IMR-90 (cell line): ENCODE measurements at regions not wholly inside any gene's neighbourhood (a gene's known extent, or its start where the extent isn't known, plus 50 kb on each side); places are given as distances from the start of the nearest gene placed in this dataset.

Experiments used
- ATAC-seq: fragments of 200-7000 bp; cut with Tn5 transposase; 2 replicates; pipeline ENCODE4 v1.9.1; 2020; ENCODE audit warnings: low read depth, mild to moderate bottlenecking, moderate library complexity
- BruUV-seq: library from RNA; stranded (reverse); fragments of 400-500 nt; replicated peaks from 2 replicates; lab custom pipeline; 2021; lab: Mats Ljungman, UMichigan
- CTCF ChIA-PET: fragments of 300-600 bp; formaldehyde crosslinking; extraction: SDS; loops from one replicate; lab custom pipeline; 2021; ENCODE audit warnings: antibody characterized with exemption; lab: Yijun Ruan, JAX
- POLR2A ChIA-PET: fragments of 300-600 bp; sonication (Branson Sonifier 250); formaldehyde crosslinking; loops from one replicate; lab custom pipeline; 2022; ENCODE audit warnings: antibody characterized with exemption; ENCODE audit not compliant: unreplicated experiment; lab: Charles Lee
- DNase-seq: peaks from one replicate; pipeline ENCODE4 v3.0.0; 2013
- H2AFZ ChIP-seq: replicated peaks from 2 replicates; pipeline ENCODE3; 2013; ENCODE audit warnings: low read length, mild to moderate bottlenecking; ENCODE audit not compliant: poor library complexity
- H2AK5ac ChIP-seq: 2 replicates; pipeline ENCODE4 v1.6.1; 2013; ENCODE audit warnings: low read depth, low read length, inconsistent platforms
- H2AK9ac ChIP-seq: replicated peaks from 2 replicates; pipeline ENCODE3; 2013; ENCODE audit warnings: mild to moderate bottlenecking, low read depth, low read length, moderate library complexity; ENCODE audit not compliant: poor library complexity
- H2BK120ac ChIP-seq: 2 replicates; pipeline ENCODE4 v1.6.1; 2013; ENCODE audit warnings: low read depth, low read length, inconsistent platforms
- H2BK15ac ChIP-seq: 3 replicates; pipeline ENCODE4 v1.6.1; 2013; ENCODE audit warnings: low read depth, low read length, inconsistent platforms
- H2BK20ac ChIP-seq: 2 replicates; pipeline ENCODE4 v1.6.1; 2013; ENCODE audit warnings: low read depth, mild to moderate bottlenecking, inconsistent platforms, low read length, moderate library complexity
- H2BK5ac ChIP-seq: 2 replicates; pipeline ENCODE4 v1.6.1; 2013; ENCODE audit warnings: mild to moderate bottlenecking, low read depth, low read length, inconsistent platforms; ENCODE audit not compliant: poor library complexity, severe bottlenecking
- H3K14ac ChIP-seq: replicated peaks from 2 replicates; pipeline ENCODE4 v1.6.1; 2013; ENCODE audit warnings: low read depth, low read length, inconsistent platforms
- H3K18ac ChIP-seq: 2 replicates; pipeline ENCODE4 v1.6.1; 2013; ENCODE audit warnings: low read depth, low read length, control low read depth
- H3K23ac ChIP-seq: 2 replicates; pipeline ENCODE4 v1.6.1; 2013; ENCODE audit warnings: low read depth, low read length, inconsistent platforms
- H3K27ac ChIP-seq: 2 replicates; pipeline ENCODE4 v1.5.1; 2013; ENCODE audit warnings: mild to moderate bottlenecking, control low read depth, low read length; ENCODE audit not compliant: insufficient read depth
- H3K27me3 ChIP-seq: 2 replicates; pipeline ENCODE4 v1.6.1; 2013; ENCODE audit warnings: low read length; ENCODE audit not compliant: control insufficient read depth, insufficient read depth
- H3K36me3 ChIP-seq: 2 replicates; pipeline ENCODE4 v1.6.1; 2013; ENCODE audit warnings: low read length, mixed read lengths; ENCODE audit not compliant: control insufficient read depth, insufficient read depth
- H3K4ac ChIP-seq: 2 replicates; pipeline ENCODE4 v1.6.1; 2013; ENCODE audit warnings: low read depth, low read length, inconsistent platforms
- H3K4me1 ChIP-seq: 2 replicates; pipeline ENCODE4 v1.6.1; 2013; ENCODE audit warnings: low read length, mixed read lengths; ENCODE audit not compliant: control insufficient read depth, insufficient read depth
- H3K4me2 ChIP-seq: 2 replicates; pipeline ENCODE4 v1.6.1; 2013; ENCODE audit warnings: low read depth, mild to moderate bottlenecking, control low read depth, low read length, moderate library complexity
- H3K4me3 ChIP-seq: 2 replicates; pipeline ENCODE4 v1.5.1; 2013; ENCODE audit warnings: low read depth, mild to moderate bottlenecking, control low read depth, low read length, moderate library complexity; ENCODE audit not compliant: insufficient read depth
- H3K56ac ChIP-seq: 2 replicates; pipeline ENCODE4 v1.6.1; 2013; ENCODE audit warnings: low read length, inconsistent platforms; ENCODE audit not compliant: insufficient read depth; ENCODE audit errors: extremely low read depth
- H3K79me1 ChIP-seq, 2 experiments: 2 replicates each; pipeline ENCODE4 v1.6.1; 2013; ENCODE audit warnings: low read length in 2 of 2, inconsistent platforms in 1 of 2, low read depth in 1 of 2
- H3K9ac ChIP-seq: 2 replicates; pipeline ENCODE4 v1.6.1; 2013; ENCODE audit warnings: low read depth, low read length, control low read depth
- H3K9me1 ChIP-seq: 2 replicates; pipeline ENCODE4 v1.6.1; 2013; ENCODE audit warnings: low read length, inconsistent platforms; ENCODE audit not compliant: insufficient read depth
- H3K9me3 ChIP-seq: 2 replicates; pipeline ENCODE4 v1.6.1; 2013; ENCODE audit warnings: low read length; ENCODE audit not compliant: control insufficient read depth, insufficient read depth
- H4K20me1 ChIP-seq: 2 replicates; pipeline ENCODE4 v1.6.1; 2013; ENCODE audit warnings: low read length, inconsistent platforms; ENCODE audit not compliant: insufficient read depth
- H4K5ac ChIP-seq: 2 replicates; pipeline ENCODE4 v1.6.1; 2013; ENCODE audit warnings: mild to moderate bottlenecking, low read depth, low read length, control low read depth
- H4K8ac ChIP-seq, 2 experiments: 2 replicates each; pipeline ENCODE4 v1.6.1; 2013; ENCODE audit warnings: low read depth in 2 of 2, low read length in 2 of 2, control low read depth in 1 of 2, inconsistent platforms in 1 of 2
- H4K91ac ChIP-seq: 2 replicates; pipeline ENCODE4 v1.6.1; 2013; ENCODE audit warnings: low read depth, low read length, inconsistent platforms; ENCODE audit not compliant: insufficient read depth
- CTCF ChIP-seq: conservative IDR thresholded peaks from 2 replicates; pipeline ENCODE4 v1.5.1; 2012; ENCODE audit warnings: mild to moderate bottlenecking, low read depth, low read length, improper control_type of control experiment
- FOS ChIP-seq: fragments of 150-350 bp; IDR thresholded peaks from 2 replicates; pipeline ENCODE4 v1.6.1; 2016; ENCODE audit warnings: low read depth, low read length
- MAFK ChIP-seq: IDR thresholded peaks from 2 replicates; pipeline ENCODE4 v1.6.1; 2012; ENCODE audit warnings: low read depth, low read length, improper control_type of control experiment
- POLR2A ChIP-seq: IDR thresholded peaks from 2 replicates; pipeline ENCODE4 v1.6.1; 2012; ENCODE audit warnings: mild to moderate bottlenecking, low read depth, low read length
- RCOR1 ChIP-seq: IDR thresholded peaks from 2 replicates; pipeline ENCODE4 v1.6.1; 2012; ENCODE audit warnings: mild to moderate bottlenecking, low read length, improper control_type of control experiment; ENCODE audit not compliant: insufficient replicate concordance
- USF2 ChIP-seq: fragments of 150-350 bp; IDR thresholded peaks from 2 replicates; pipeline ENCODE4 v1.6.1; 2017; ENCODE audit warnings: mild to moderate bottlenecking, antibody characterized with exemption, low read length, low read depth
- WGBS, 2 experiments: methylation state at CpG; one replicate each; pipeline versions ENCODE4 v1.1.5 to v1.1.7; 2013; ENCODE audit warnings: missing lambda C conversion rate in 2 of 2; ENCODE audit not compliant: insufficient read length in 1 of 2; ENCODE audit errors: extremely low coverage in 2 of 2; 5-methylcytosine and 5-hydroxymethylcytosine counted together
- dilution Hi-C: fragments of 300-500 bp; cut with HindIII; formaldehyde crosslinking; loops from one replicate; pipeline ENCODE4 v1.14.3; 2018; ENCODE audit warnings: low sequenced_read_pairs; ENCODE audit not compliant: unreplicated experiment
- in situ Hi-C: fragments of 300-500 bp; cut with MboI; formaldehyde crosslinking; loops from 3 replicates; pipeline ENCODE4 v1.14.3; 2019; ENCODE audit warnings: low sequenced_read_pairs, inconsistent platforms, mixed read lengths
- intact Hi-C: fragments of 100-400 bp; cut with micrococcal nuclease; formaldehyde crosslinking; loops from 2 replicates; pipeline ENCODE4 v1.10.0; 2022

GRCh38 chr7:4438723-4439245, 243.3 kb upstream of the FOXK1 start:
- Histone ChIP-seq H3K4me1 (no peaks in the 10 kb centered on the region), H2BK15ac (no peak overlapping the region), H3K27me3 (no peaks in the 10 kb centered on the region), H4K91ac (no peak overlapping the region), H3K9ac (no peak overlapping the region), H3K4me3 (no peak overlapping the region), H2AFZ (no peak overlapping the region), H3K18ac (no peak overlapping the region), H4K8ac (no peak overlapping the region), H4K20me1 (no peaks in the 10 kb centered on the region), H4K5ac (no peak overlapping the region), H3K79me1 (no peaks in the 10 kb centered on the region), H3K4me2 (no peak overlapping the region), H3K27ac (no peak overlapping the region), H2BK120ac (no peak overlapping the region), H3K56ac (no peak overlapping the region), H3K14ac (no peak overlapping the region), H3K9me3 (peaks cover 21% of the 10 kb centered on the region), H2BK5ac (no peak overlapping the region), H2AK5ac (no peak overlapping the region), H3K9me1 (no peaks in the 10 kb centered on the region), H3K4ac (no peak overlapping the region), H3K36me3 (no peaks in the 10 kb centered on the region), H3K23ac (no peak overlapping the region), H2BK20ac (no peak overlapping the region), H2AK9ac (no peak overlapping the region)
- ChIA-PET POLR2A (no interaction called here), CTCF (no interaction called here)
- in situ Hi-C loops, result no loop called here
- dilution Hi-C loops, result no loop called here
- no peak for DNase-seq
- intact Hi-C loops, result no loop called here
- BruUV-seq, result no TSS peak
- no CpG with 5 or more reads among the region's 1 CpG for WGBS, 2 experiments
- TF ChIP-seq USF2 (no peak), RCOR1 (no peak), MAFK (no peak), POLR2A (no peak), CTCF (no peak), FOS (no peak)
- no peak for ATAC-seq
